H9 (cell line): ENCODE measurements at regions not wholly inside any gene's neighbourhood (a gene's known extent, or its start where the extent isn't known, plus 50 kb on each side); places are given as distances from the start of the nearest gene placed in this dataset.

Experiments used
- DNase-seq: peaks from one replicate; pipeline ENCODE4 v3.0.0-alpha.2; 2017
- H2AFZ ChIP-seq: one replicate; pipeline ENCODE4 v1.6.1; 2013; ENCODE audit warnings: mild to moderate bottlenecking, low read length, control low read depth, moderate library complexity
- H2AK5ac ChIP-seq: 2 replicates; pipeline ENCODE4 v1.6.1; 2013; ENCODE audit warnings: low read length, control low read depth, mixed read lengths; ENCODE audit not compliant: insufficient read length
- H2BK120ac ChIP-seq: one replicate; pipeline ENCODE4 v1.6.1; 2013; ENCODE audit warnings: low read depth, mild to moderate bottlenecking, low read length, control low read depth, inconsistent platforms; ENCODE audit not compliant: poor library complexity, severe bottlenecking
- H2BK12ac ChIP-seq: 2 replicates; pipeline ENCODE4 v1.6.1; 2013; ENCODE audit warnings: low read length, control low read depth, mixed read lengths, low read depth; ENCODE audit not compliant: insufficient read length
- H2BK15ac ChIP-seq: 2 replicates; pipeline ENCODE4 v1.6.1; 2013; ENCODE audit warnings: low read depth, low read length, control low read depth
- H2BK20ac ChIP-seq: one replicate; pipeline ENCODE4 v1.6.1; 2013; ENCODE audit warnings: low read depth, mild to moderate bottlenecking, low read length, control low read depth, inconsistent platforms; ENCODE audit not compliant: poor library complexity, severe bottlenecking
- H2BK5ac ChIP-seq: 2 replicates; pipeline ENCODE4 v1.6.1; 2013; ENCODE audit warnings: low read length, control low read depth, mixed read lengths; ENCODE audit not compliant: insufficient read length
- H3K14ac ChIP-seq: 2 replicates; pipeline ENCODE4 v1.6.1; 2013; ENCODE audit warnings: low read length, control low read depth; ENCODE audit not compliant: insufficient read depth
- H3K18ac ChIP-seq: 2 replicates; pipeline ENCODE4 v1.6.1; 2013; ENCODE audit warnings: low read depth, mild to moderate bottlenecking, mixed read lengths, low read length, control low read depth; ENCODE audit not compliant: insufficient read length
- H3K23ac ChIP-seq: 2 replicates; pipeline ENCODE4 v1.6.1; 2013; ENCODE audit warnings: low read length, control low read depth, mixed read lengths, low read depth; ENCODE audit not compliant: insufficient read length
- H3K23me2 ChIP-seq: 2 replicates; pipeline ENCODE4 v1.6.1; 2013; ENCODE audit warnings: low read depth, mild to moderate bottlenecking, mixed read lengths, low read length, control low read depth; ENCODE audit not compliant: insufficient read length, poor library complexity, severe bottlenecking
- H3K27ac ChIP-seq: 2 replicates; pipeline ENCODE4 v1.5.1; 2013; ENCODE audit warnings: low read length, control low read depth, mixed read lengths, low read depth; ENCODE audit not compliant: insufficient read length
- H3K27me3 ChIP-seq: 2 replicates; pipeline ENCODE4 v1.6.1; 2013; ENCODE audit warnings: low read length, control low read depth, inconsistent platforms; ENCODE audit not compliant: insufficient read depth
- H3K4ac ChIP-seq: 2 replicates; pipeline ENCODE4 v1.6.1; 2013; ENCODE audit warnings: low read depth, mild to moderate bottlenecking, control low read depth, inconsistent platforms, low read length, moderate library complexity
- H3K4me1 ChIP-seq: 2 replicates; pipeline ENCODE4 v1.6.1; 2013; ENCODE audit warnings: low read length, control low read depth, inconsistent platforms; ENCODE audit not compliant: insufficient read depth
- H3K4me2 ChIP-seq: 2 replicates; pipeline ENCODE4 v1.6.1; 2013; ENCODE audit warnings: low read length, control low read depth, mixed read lengths; ENCODE audit not compliant: insufficient read length, insufficient read depth
- H3K56ac ChIP-seq: 2 replicates; pipeline ENCODE4 v1.6.1; 2013; ENCODE audit warnings: low read depth, mild to moderate bottlenecking, mixed read lengths, low read length, control low read depth; ENCODE audit not compliant: insufficient read length
- H3K79me1 ChIP-seq: 2 replicates; pipeline ENCODE4 v1.6.1; 2013; ENCODE audit warnings: low read depth, mild to moderate bottlenecking, moderate library complexity, low read length, control low read depth, inconsistent platforms; ENCODE audit not compliant: insufficient read depth, poor library complexity, severe bottlenecking
- H3K79me2 ChIP-seq: 2 replicates; pipeline ENCODE4 v1.6.1; 2013; ENCODE audit warnings: low read length, control low read depth, inconsistent platforms; ENCODE audit not compliant: insufficient read depth
- H3K9ac ChIP-seq: 2 replicates; pipeline ENCODE4 v1.6.1; 2013; ENCODE audit warnings: low read length, control low read depth, mixed read lengths; ENCODE audit not compliant: insufficient read length; ENCODE audit errors: extremely low read depth
- H3K9me3 ChIP-seq: one replicate; pipeline ENCODE4 v1.6.1; 2013; ENCODE audit warnings: low read depth, low read length, inconsistent platforms; ENCODE audit not compliant: control insufficient read depth
- H3T11ph ChIP-seq: one replicate; pipeline ENCODE4 v1.6.1; 2013; ENCODE audit warnings: mild to moderate bottlenecking, low read length, control low read depth, inconsistent platforms
- H4K20me1 ChIP-seq: one replicate; pipeline ENCODE4 v1.6.1; 2013; ENCODE audit not compliant: control insufficient read depth, insufficient read length, insufficient read depth
- H4K5ac ChIP-seq: 2 replicates; pipeline ENCODE4 v1.6.1; 2013; ENCODE audit warnings: low read depth, mild to moderate bottlenecking, mixed read lengths, low read length, control low read depth; ENCODE audit not compliant: insufficient read length
- H4K8ac ChIP-seq: replicated peaks from 2 replicates; pipeline ENCODE4 v1.6.1; 2013; ENCODE audit warnings: low read length, control low read depth, mixed read lengths, low read depth; ENCODE audit not compliant: insufficient read length
- H4K91ac ChIP-seq: 2 replicates; pipeline ENCODE4 v1.6.1; 2013; ENCODE audit warnings: low read depth, mild to moderate bottlenecking, moderate library complexity, mixed read lengths, low read length, control low read depth; ENCODE audit not compliant: insufficient read length
- H3K27ac Mint-ChIP-seq, 3 experiments: 2 replicates in 2 of 3; 3 replicates in 1 of 3; pipeline ENCODE4 v1.8.0; 2020 to 2021; ENCODE audit warnings: mixed read lengths in 3 of 3, mild to moderate bottlenecking in 1 of 3, moderate library complexity in 1 of 3
- H3K27me3 Mint-ChIP-seq: 2 replicates; pipeline ENCODE4 v1.8.0; 2021; ENCODE audit warnings: low read depth, mild to moderate bottlenecking, moderate library complexity, mixed read lengths
- H3K36me3 Mint-ChIP-seq, 3 experiments: 2 replicates in 2 of 3; 3 replicates in 1 of 3; pipeline ENCODE4 v1.8.0; 2020 to 2021; ENCODE audit warnings: low read depth in 3 of 3, mixed read lengths in 3 of 3; ENCODE audit not compliant: insufficient read depth in 1 of 3
- H3K4me1 Mint-ChIP-seq, 2 experiments: 2 replicates each; pipeline ENCODE4 v1.8.0; 2020; ENCODE audit warnings: mixed read lengths in 2 of 2
- H3K4me3 Mint-ChIP-seq, 2 experiments: 2 replicates in 1 of 2; 3 replicates in 1 of 2; pipeline ENCODE4 v1.8.0; 2020 to 2021; ENCODE audit warnings: mild to moderate bottlenecking in 2 of 2, mixed read lengths in 2 of 2, moderate library complexity in 1 of 2
- H3K9me3 Mint-ChIP-seq, 2 experiments: 2 replicates in 1 of 2; 3 replicates in 1 of 2; pipeline ENCODE4 v1.8.0; 2020; ENCODE audit warnings: mild to moderate bottlenecking in 2 of 2, mixed read lengths in 2 of 2, moderate library complexity in 1 of 2
- CTCF ChIP-seq: fragments of 200-600 bp; sonication (generic); conservative IDR thresholded peaks from 3 replicates; pipeline ENCODE4 v1.8.0; 2021; ENCODE audit warnings: antibody characterized with exemption, mild to moderate bottlenecking
- WGBS: extraction: QIAGEN DNeasy Blood & Tissue Kit; methylation state at CpG from one replicate; pipeline ENCODE4 v1.1.7; 2013; ENCODE audit warnings: missing lambda C conversion rate, low lambda C conversion rate, mixed read lengths; ENCODE audit not compliant: insufficient read length; ENCODE audit errors: extremely low coverage; 5-methylcytosine and 5-hydroxymethylcytosine counted together

DNA sequence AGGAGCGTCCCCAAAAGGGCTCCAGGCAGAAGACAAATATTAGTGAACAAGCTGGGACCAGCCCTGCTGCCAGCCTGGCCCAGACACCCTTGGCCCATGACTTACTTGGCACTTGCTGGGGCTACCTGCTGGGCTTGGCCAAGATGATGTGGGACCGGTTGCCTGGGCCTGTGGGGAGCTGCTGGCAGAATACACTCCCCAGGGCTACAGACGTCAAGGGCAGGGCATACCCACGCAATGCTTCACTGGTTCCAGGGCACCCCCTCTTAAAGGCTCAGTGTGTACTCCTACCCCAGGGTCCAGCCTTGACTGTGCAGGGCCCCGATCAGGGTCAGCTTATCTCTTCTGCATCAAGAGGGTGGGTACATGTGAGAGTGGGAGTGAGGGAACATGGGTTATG, 106.5 kb upstream of the SLC2A1 start:
- H4K20me1 ChIP-seq = no peaks in the 10 kb centered on the region
- no peaks in the 10 kb centered on the region for H3K9me3 Mint-ChIP-seq
- no peak overlapping the region for H3K27ac Mint-ChIP-seq
- H3K4me1 Mint-ChIP-seq = peaks cover 23 to 38% of the 10 kb centered on the region in 2 experiments
- no peak overlapping the region for H2AK5ac ChIP-seq
- no peak overlapping the region for H3T11ph ChIP-seq
- no peak overlapping the region for H3K18ac ChIP-seq
- no peak overlapping the region for H2AFZ ChIP-seq
- no peaks in the 10 kb centered on the region for H3K27me3 ChIP-seq
- H3K14ac ChIP-seq = no peak overlapping the region
- no peaks in the 10 kb centered on the region for H3K79me2 ChIP-seq
- no peak overlapping the region for H2BK15ac ChIP-seq
- H3K36me3 Mint-ChIP-seq = no peaks in the 10 kb centered on the region; a peak in 2 of 7 replicates
- H2BK120ac ChIP-seq = no peak overlapping the region
- H3K27me3 Mint-ChIP-seq = peaks cover 2% of the 10 kb centered on the region
- no peaks in the 10 kb centered on the region for H3K79me1 ChIP-seq
- no peak for DNase-seq
- no peak overlapping the region for H3K9ac ChIP-seq
- H3K4ac ChIP-seq = no peak overlapping the region
- no peak overlapping the region for H2BK20ac ChIP-seq
- TF ChIP-seq CTCF = no peak
- H3K9me3 ChIP-seq = no peaks in the 10 kb centered on the region
- H4K5ac ChIP-seq = no peak overlapping the region
- WGBS = no CpG with 5 or more reads among the region's 5 CpGs
- no peak overlapping the region for H3K4me2 ChIP-seq
- no peak overlapping the region for H2BK5ac ChIP-seq
- H4K8ac ChIP-seq = no peak overlapping the region
- H4K91ac ChIP-seq = no peak overlapping the region
- H3K27ac ChIP-seq = no peak overlapping the region
- H3K23ac ChIP-seq = no peak overlapping the region
- no peak overlapping the region for H3K56ac ChIP-seq
- H3K4me3 Mint-ChIP-seq = no peak overlapping the region
- H3K4me1 ChIP-seq = peaks cover 7% of the 10 kb centered on the region; the same call in 1 of the 2 replicates
- no peak overlapping the region for H2BK12ac ChIP-seq
- H3K23me2 ChIP-seq = no peaks in the 10 kb centered on the region
